ACHN (cell line): ENCODE measurements at regions not wholly inside any gene's neighbourhood (a gene's known extent, or its start where the extent isn't known, plus 50 kb on each side); places are given as distances from the start of the nearest gene placed in this dataset.

ENCODE experiments used
- DNase-seq: peaks from one replicate; pipeline ENCODE4 v3.0.0-alpha.2; 2015
- in situ Hi-C: cut with HindIII; loops from 2 replicates; pipeline ENCODE4 v1.10.0; 2017; ENCODE audit warnings: low sequenced_read_pairs, low pct_ligation_motif_present, low pct_unique_long_range_greater_than_20kb

GRCh38 chr12:24133384-24133783 is 183.9 kb upstream of the SOX5 start:
- DNase-seq: no peak
- in situ Hi-C loops: no loop called here

DNA sequence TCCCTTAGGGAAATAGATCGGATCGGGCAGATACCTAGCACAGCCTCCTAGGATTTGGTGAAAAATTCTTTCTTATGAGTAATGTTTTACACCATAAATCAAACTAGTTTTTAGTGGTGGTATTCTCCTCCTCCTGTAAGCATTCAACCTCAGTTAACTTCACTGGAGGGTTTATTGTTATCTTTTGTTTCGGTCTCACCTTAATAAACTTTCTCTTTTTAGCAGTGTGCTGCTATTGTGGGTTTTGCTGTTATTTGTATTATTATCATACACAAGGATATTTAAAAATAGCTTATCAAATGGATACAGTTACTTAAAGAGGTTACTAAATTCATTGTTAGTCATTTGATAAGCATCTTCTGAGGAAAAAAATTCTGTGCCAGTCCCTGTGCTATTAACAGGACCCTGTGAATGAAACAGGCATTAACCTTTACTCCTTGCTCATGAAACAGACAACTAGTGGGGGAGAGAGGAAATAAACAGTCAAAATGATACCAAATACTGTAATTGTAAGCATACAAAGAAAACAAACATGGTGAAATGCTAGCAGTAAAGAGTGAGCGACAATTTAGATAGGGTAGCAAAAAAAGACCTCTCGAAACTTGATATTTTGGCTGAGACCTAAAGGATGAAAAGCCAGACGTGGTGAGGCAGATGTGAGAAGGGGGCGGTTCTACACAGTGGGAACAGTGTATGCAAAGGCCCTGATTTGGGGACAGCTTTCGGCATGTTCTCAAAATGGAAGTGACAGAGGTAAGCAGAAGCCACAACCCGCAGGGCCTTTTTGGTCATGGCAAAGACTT is 178.7 kb upstream of the SOX5 start:
- in situ Hi-C loops: no loop called here
- DNase-seq: no peak

GRCh38 chr12:24125280-24125679 is 175.8 kb upstream of the SOX5 start:
- DNase-seq: no peak
- in situ Hi-C loops: no loop called here

GRCh38 chr12:24121911-24122310 is 172.4 kb upstream of the SOX5 start:
- no peak for DNase-seq

GRCh38 chr12:24118668-24119067 is 169.2 kb upstream of the SOX5 start:
- in situ Hi-C loops: no loop called here

More at GRCh38 chr12:24121911-24122310, 172.4 kb upstream of the SOX5 start:
- in situ Hi-C loops: no loop called here

GRCh38 chr12:24116548-24116947 is 167.1 kb upstream of the SOX5 start:
- in situ Hi-C loops: no loop called here
- DNase-seq: no peak

More at GRCh38 chr12:24118668-24119067, 169.2 kb upstream of the SOX5 start:
- DNase-seq: no peak

DNA sequence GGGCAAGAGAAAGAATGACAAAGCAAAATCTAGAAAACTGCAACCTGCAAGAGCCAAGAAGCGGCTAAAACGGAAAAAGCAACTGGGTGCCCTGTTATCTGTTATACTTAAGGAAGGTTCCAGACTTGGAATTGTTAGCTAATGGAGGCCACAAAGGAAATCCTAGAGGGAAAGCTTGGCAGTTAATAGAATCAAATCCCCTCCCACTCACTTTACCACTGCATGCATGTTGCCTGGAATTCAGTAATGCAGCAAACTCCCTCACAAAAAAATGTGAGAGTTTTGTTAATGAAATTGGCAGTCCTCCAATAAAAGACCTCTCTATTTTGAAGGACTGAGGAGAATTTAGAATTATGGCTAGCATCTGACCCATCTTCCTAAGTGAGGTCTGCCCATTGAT is 164.2 kb upstream of the SOX5 start:
- DNase-seq: no peak
- in situ Hi-C loops: no loop called here

GRCh38 chr12:24111616-24112015 is 162.1 kb upstream of the SOX5 start:
- in situ Hi-C loops: no loop called here
- no peak for DNase-seq

DNA sequence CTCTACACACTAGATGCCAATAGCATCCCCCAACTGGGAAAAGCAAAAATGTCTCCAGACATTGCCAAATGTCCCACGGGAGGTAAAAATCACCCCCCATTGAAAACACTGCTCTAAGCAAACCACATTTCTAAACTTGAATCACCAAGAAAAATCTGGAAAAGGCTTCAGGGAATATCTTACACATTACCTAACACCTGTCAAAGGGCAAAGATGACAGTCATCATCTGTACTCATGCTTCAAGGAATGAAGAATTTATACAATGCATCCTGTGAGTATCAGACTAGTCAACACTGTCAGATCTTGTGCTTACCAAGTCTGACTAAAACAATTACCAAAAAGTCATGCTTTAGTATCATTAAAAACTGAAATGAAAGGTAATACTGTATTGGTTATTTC is 161.6 kb upstream of the SOX5 start:
- in situ Hi-C loops: no loop called here
- no peak for DNase-seq

DNA sequence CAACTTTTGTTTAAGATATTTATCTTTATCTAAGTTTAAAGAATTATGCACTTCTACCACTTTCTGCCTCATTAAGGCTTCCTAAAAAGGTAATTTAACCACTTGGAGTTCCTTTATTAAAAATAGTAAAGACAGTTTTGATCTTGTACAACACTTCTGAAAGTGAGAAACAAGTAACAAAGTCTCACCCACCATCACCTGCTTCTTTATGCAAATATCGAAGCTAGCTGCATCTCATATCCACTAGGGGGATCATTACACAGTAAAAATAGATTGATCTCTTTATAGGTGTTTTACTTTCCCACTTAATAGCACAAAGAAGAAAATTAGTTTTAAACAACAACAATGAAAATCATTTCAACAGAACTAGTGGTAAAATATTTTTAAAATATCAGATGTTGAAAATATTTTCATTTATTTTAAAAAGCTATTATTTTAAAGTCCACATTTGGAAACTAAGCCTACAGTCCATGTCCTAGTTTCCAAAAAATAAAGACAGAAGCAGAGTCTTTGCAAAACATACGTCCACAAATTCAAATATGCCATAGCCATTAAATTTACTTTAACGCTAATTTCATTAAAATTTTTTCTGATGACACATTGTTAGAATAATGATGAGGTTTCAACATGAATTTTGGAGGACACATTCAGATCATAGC is 160.0 kb upstream of the SOX5 start:
- DNase-seq: peak; percentile 42
- in situ Hi-C loops: no loop called here

GRCh38 chr12:24102676-24103075 is 153.2 kb upstream of the SOX5 start:
- in situ Hi-C loops: no loop called here
- no peak for DNase-seq

DNA sequence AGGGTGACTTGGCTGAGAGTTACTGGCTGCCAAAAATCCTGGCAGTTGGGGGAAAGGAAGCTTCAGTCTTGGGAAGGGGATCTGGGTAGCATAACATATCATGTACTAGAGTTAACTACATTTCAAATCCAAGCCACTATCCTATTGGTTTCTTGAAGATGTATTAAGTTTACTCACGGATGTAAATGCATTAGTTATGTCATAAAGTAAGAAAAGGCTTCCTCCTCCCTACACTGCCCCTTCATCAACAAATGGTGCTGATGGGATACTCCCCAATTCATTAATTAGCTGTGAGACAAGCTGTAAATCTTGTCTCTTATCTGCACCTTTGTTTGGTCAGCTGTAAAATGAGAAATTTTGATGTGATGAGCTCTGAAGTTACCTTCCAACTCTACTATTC is 150.1 kb upstream of the SOX5 start:
- DNase-seq: no peak
- in situ Hi-C loops: no loop called here

GRCh38 chr12:24095245-24095644 is 145.8 kb upstream of the SOX5 start:
- no peak for DNase-seq
- in situ Hi-C loops: no loop called here

DNA sequence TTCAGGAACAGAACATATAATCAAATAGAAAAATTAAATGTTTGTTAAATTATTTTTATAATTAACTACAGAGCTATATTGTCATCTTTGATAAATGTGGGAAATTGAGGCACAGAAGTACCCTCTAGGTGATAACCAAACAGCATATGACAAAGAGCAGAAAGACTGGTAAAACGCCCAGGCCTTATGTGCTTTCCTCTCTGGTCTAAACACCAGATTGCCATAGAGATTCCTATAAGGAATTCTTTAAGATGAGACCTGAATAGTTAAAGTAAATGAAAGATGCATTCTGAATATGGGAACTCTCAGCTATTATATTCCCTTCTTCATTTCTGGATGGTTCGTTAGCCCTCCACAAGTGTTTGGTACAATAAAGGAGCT is 140.0 kb upstream of the SOX5 start:
- in situ Hi-C loops: no loop called here
- no peak for DNase-seq

GRCh38 chr12:24088751-24089509 is 139.5 kb upstream of the SOX5 start:
- in situ Hi-C loops: no loop called here
- DNase-seq: no peak

- DNase-seq: no peak
- in situ Hi-C loops: no loop called here
Measured at GRCh38 chr12:24087294-24087693, 137.8 kb upstream of the SOX5 start.

DNA sequence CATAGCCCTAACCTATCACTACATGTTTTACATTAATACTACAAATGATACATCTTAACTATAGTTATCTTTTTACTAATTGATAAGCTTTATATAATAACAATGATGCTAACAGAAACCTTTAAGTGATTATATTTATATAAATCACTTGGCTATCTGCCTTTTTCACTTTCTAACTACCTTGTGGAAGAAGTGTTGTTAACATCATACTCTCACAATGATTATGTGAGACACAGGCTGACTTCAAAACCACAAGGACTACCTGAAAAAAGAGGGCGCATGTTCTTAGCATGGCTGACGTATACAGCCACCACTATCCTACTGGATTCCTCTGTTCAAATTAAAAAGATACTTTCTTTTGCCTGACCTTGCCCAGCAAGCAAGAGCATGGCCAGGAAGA is 135.3 kb upstream of the SOX5 start:
- no peak for DNase-seq
- in situ Hi-C loops: no loop called here

GRCh38 chr12:24083838-24084237 is 134.4 kb upstream of the SOX5 start:
- no peak for DNase-seq
- in situ Hi-C loops: no loop called here

GRCh38 chr12:24081606-24082005 is 132.1 kb upstream of the SOX5 start:
- DNase-seq: no peak
- in situ Hi-C loops: no loop called here
